CD8-positive, alpha-beta memory T cell (primary cell): ENCODE measurements at regions not wholly inside any gene's neighbourhood (a gene's known extent, or its start where the extent isn't known, plus 50 kb on each side); places are given as distances from the start of the nearest gene placed in this dataset.
"Not testable (repeated sequence)": the region's sequence is repeated elsewhere in the genome, so short reads cannot be mapped to it uniquely, and the experiment has no call there.

Source experiments
- CTCF ChIA-PET: fragments of 350-600 bp; sonication (Branson Sonifier 250); formaldehyde crosslinking; loops from one replicate; lab custom pipeline; 2021; ENCODE audit warnings: antibody characterized with exemption; lab: Charles Lee
- POLR2A ChIA-PET: fragments of 350-600 bp; sonication (Branson Sonifier 250); formaldehyde crosslinking; loops from one replicate; lab custom pipeline; 2021; ENCODE audit warnings: antibody characterized with exemption; lab: Charles Lee
- DNase-seq, 5 donors: peaks; one replicate each; pipeline versions ENCODE4 v3.0.0 to v3.0.0-alpha.2; 2020 to 2022; ENCODE audit warnings: mixed read lengths in 1 of 5
- H3K27ac ChIP-seq: one replicate; pipeline ENCODE4 v1.7.0; 2013; ENCODE audit warnings: low read depth, mild to moderate bottlenecking, low read length, moderate library complexity
- H3K27me3 ChIP-seq: 2 replicates; pipeline ENCODE4 v1.7.0; 2013; ENCODE audit warnings: low read length, mild to moderate bottlenecking; ENCODE audit not compliant: insufficient read depth, poor library complexity, severe bottlenecking
- H3K36me3 ChIP-seq: 2 replicates; pipeline ENCODE4 v1.7.0; 2013; ENCODE audit warnings: mild to moderate bottlenecking, low read length, moderate library complexity; ENCODE audit not compliant: insufficient read depth
- H3K4me1 ChIP-seq: 2 replicates; pipeline ENCODE4 v1.7.0; 2013; ENCODE audit warnings: mild to moderate bottlenecking, low read length, moderate library complexity; ENCODE audit not compliant: insufficient read depth
- H3K4me3 ChIP-seq: 2 replicates; pipeline ENCODE4 v1.7.0; 2013; ENCODE audit warnings: mild to moderate bottlenecking, low read length
- H3K9me3 ChIP-seq: 2 replicates; pipeline ENCODE4 v1.7.0; 2013; ENCODE audit warnings: mild to moderate bottlenecking, low read length
- H3K27ac Mint-ChIP-seq, 8 donors: one replicate each; pipeline ENCODE4 v1.8.0; 2020 to 2021; ENCODE audit warnings: mixed read lengths in 8 of 8, mild to moderate bottlenecking in 6 of 8, inconsistent platforms in 3 of 8, moderate library complexity in 3 of 8
- H3K27me3 Mint-ChIP-seq, 2 donors: one replicate each; pipeline ENCODE4 v1.8.0; 2020 to 2021; ENCODE audit warnings: mixed read lengths in 2 of 2, mild to moderate bottlenecking in 1 of 2, moderate library complexity in 1 of 2
- H3K36me3 Mint-ChIP-seq, 3 donors: one replicate each; pipeline ENCODE4 v1.8.0; 2020 to 2021; ENCODE audit warnings: mixed read lengths in 3 of 3, inconsistent platforms in 1 of 3, mild to moderate bottlenecking in 1 of 3
- H3K4me1 Mint-ChIP-seq, 3 donors: one replicate each; pipeline ENCODE4 v1.8.0; 2020 to 2021; ENCODE audit warnings: mixed read lengths in 3 of 3, inconsistent platforms in 1 of 3, mild to moderate bottlenecking in 1 of 3
- H3K4me3 Mint-ChIP-seq, 7 donors: one replicate each; pipeline ENCODE4 v1.8.0; 2020 to 2021; ENCODE audit warnings: mixed read lengths in 7 of 7, mild to moderate bottlenecking in 6 of 7, moderate library complexity in 4 of 7, inconsistent platforms in 2 of 7
- H3K9me3 Mint-ChIP-seq, 5 donors: one replicate each; pipeline ENCODE4 v1.8.0; 2020 to 2022; ENCODE audit warnings: mixed read lengths in 5 of 5, mild to moderate bottlenecking in 3 of 5, moderate library complexity in 2 of 5, inconsistent platforms in 1 of 5

GRCh38 chr5:142404046-142404477, 79.2 kb upstream of the SPRY4 start:
- H3K36me3 Mint-ChIP-seq: no peaks in the 10 kb centered on the region
- peaks cover 0 to 11% (median 0%) of the 10 kb centered on the region in 3 donors for H3K4me1 Mint-ChIP-seq
- Histone ChIP-seq H3K9me3 (no peaks in the 10 kb centered on the region), H3K4me1 (no peaks in the 10 kb centered on the region), H3K27me3 (no peaks in the 10 kb centered on the region), H3K4me3 (no peak overlapping the region), H3K27ac (no peak overlapping the region), H3K36me3 (no peaks in the 10 kb centered on the region)
- no peak overlapping the region for H3K4me3 Mint-ChIP-seq
- no peak for DNase-seq
- no peaks in the 10 kb centered on the region for H3K9me3 Mint-ChIP-seq
- ChIA-PET POLR2A (no interaction called here), CTCF (no interaction called here)
- peaks cover 0 to 3% of the 10 kb centered on the region in 2 donors for H3K27me3 Mint-ChIP-seq
- no peak overlapping the region for H3K27ac Mint-ChIP-seq

- Mint-ChIP-seq H3K9me3 (no peaks in the 10 kb centered on the region), H3K4me1 (peaks cover 0 to 11% (median 0%) of the 10 kb centered on the region in 3 donors), H3K4me3 (no peak overlapping the region), H3K36me3 (no peaks in the 10 kb centered on the region), H3K27me3 (peaks cover 0 to 3% of the 10 kb centered on the region in 2 donors), H3K27ac (no peak overlapping the region)
- Histone ChIP-seq H3K9me3 (no peaks in the 10 kb centered on the region), H3K4me3 (no peak overlapping the region), H3K27ac (no peak overlapping the region), H3K27me3 (no peaks in the 10 kb centered on the region), H3K36me3 (no peaks in the 10 kb centered on the region), H3K4me1 (no peaks in the 10 kb centered on the region)
- CTCF ChIA-PET: no interaction called here
- DNase-seq: no peak
- POLR2A ChIA-PET: no interaction called here
Measured at GRCh38 chr5:142403583-142403982, 78.8 kb upstream of the SPRY4 start.

GRCh38 chr5:142402752-142403318, 78.0 kb upstream of the SPRY4 start:
- no peak for DNase-seq
- Histone ChIP-seq H3K9me3 (no peaks in the 10 kb centered on the region), H3K4me3 (no peak overlapping the region), H3K4me1 (no peaks in the 10 kb centered on the region), H3K27me3 (no peaks in the 10 kb centered on the region), H3K27ac (no peak overlapping the region), H3K36me3 (no peaks in the 10 kb centered on the region)
- peaks cover 0 to 3% of the 10 kb centered on the region in 2 donors for H3K27me3 Mint-ChIP-seq
- peak overlapping the region in 2 of 8 donors; percentile 75 to 83 for H3K27ac Mint-ChIP-seq
- POLR2A ChIA-PET: no interaction called here
- H3K9me3 Mint-ChIP-seq: no peaks in the 10 kb centered on the region
- peaks cover 0 to 11% (median 0%) of the 10 kb centered on the region in 3 donors for H3K4me1 Mint-ChIP-seq
- peak overlapping the region in 1 of 7 donors; percentile 24 for H3K4me3 Mint-ChIP-seq
- no peaks in the 10 kb centered on the region for H3K36me3 Mint-ChIP-seq
- CTCF ChIA-PET: no interaction called here

- Histone ChIP-seq H3K9me3 (peaks cover 11% of the 10 kb centered on the region), H3K27me3 (no peaks in the 10 kb centered on the region), H3K36me3 (no peaks in the 10 kb centered on the region), H3K4me3 (no peak overlapping the region), H3K27ac (no peak overlapping the region), H3K4me1 (no peaks in the 10 kb centered on the region)
- Mint-ChIP-seq H3K27me3 (peaks cover 4% of the 10 kb centered on the region in 2 donors), H3K4me1 (peaks cover 0 to 11% (median 0%) of the 10 kb centered on the region in 3 donors), H3K36me3 (peaks cover 0 to 18% (median 7%) of the 10 kb centered on the region in 3 donors), H3K27ac (no peak overlapping the region), H3K4me3 (no peak overlapping the region), H3K9me3 (peaks cover 10 to 20% (median 18%) of the 10 kb centered on the region in 5 donors)
- DNase-seq: no peak
- ChIA-PET POLR2A (no interaction called here), CTCF (no interaction called here)
Measured at GRCh38 chr5:142400415-142400814, 75.6 kb upstream of the SPRY4 start.

GRCh38 chr5:142399891-142400290, 75.1 kb upstream of the SPRY4 start:
- Mint-ChIP-seq H3K9me3 (peaks cover 10 to 23% (median 21%) of the 10 kb centered on the region in 5 donors), H3K36me3 (peaks cover 0 to 22% (median 7%) of the 10 kb centered on the region in 3 donors), H3K27ac (peak overlapping the region in 1 of 8 donors; percentile 1), H3K4me3 (no peak overlapping the region), H3K27me3 (peaks cover 4 to 8% of the 10 kb centered on the region in 2 donors), H3K4me1 (peaks cover 0 to 11% (median 0%) of the 10 kb centered on the region in 3 donors)
- no peaks in the 10 kb centered on the region for H3K36me3 ChIP-seq
- ChIA-PET POLR2A (no interaction called here), CTCF (no interaction called here)
- H3K27me3 ChIP-seq: no peaks in the 10 kb centered on the region
- DNase-seq: no peak
- H3K27ac ChIP-seq: no peak overlapping the region
- no peak overlapping the region for H3K4me3 ChIP-seq
- no peaks in the 10 kb centered on the region for H3K4me1 ChIP-seq
- H3K9me3 ChIP-seq: peaks cover 11% of the 10 kb centered on the region

- POLR2A ChIA-PET: no interaction called here
- peaks cover 0 to 6% (median 0%) of the 10 kb centered on the region in 3 donors for H3K4me1 Mint-ChIP-seq
Measured at GRCh38 chr5:142398730-142399055, 73.9 kb upstream of the SPRY4 start.

GRCh38 chr5:142398011-142398729, 73.3 kb upstream of the SPRY4 start:
- peaks cover 11% of the 10 kb centered on the region for H3K9me3 ChIP-seq
- H3K27me3 ChIP-seq, DNase-seq, H3K36me3 ChIP-seq, H3K27me3 Mint-ChIP-seq, H3K4me1 Mint-ChIP-seq, H3K4me3 Mint-ChIP-seq, H3K27ac ChIP-seq, H3K4me1 ChIP-seq, H3K4me3 ChIP-seq, POLR2A ChIA-PET: not testable (repeated sequence)
- peaks cover 10 to 25% (median 21%) of the 10 kb centered on the region in 5 donors for H3K9me3 Mint-ChIP-seq
- peak overlapping the region in 1 of 8 donors; percentile 6 for H3K27ac Mint-ChIP-seq
- H3K36me3 Mint-ChIP-seq: peaks cover 0 to 22% (median 7%) of the 10 kb centered on the region in 3 donors
- CTCF ChIA-PET: interaction anchor here (1.3 kb wide), 1 partner anchor 11 kb away, joined by 3 read pairs; no protein-coding TSS in a partner anchor

More at GRCh38 chr5:142398730-142399055, 73.9 kb upstream of the SPRY4 start:
- H3K4me3 Mint-ChIP-seq: no peak overlapping the region
- H3K4me3 ChIP-seq: no peak overlapping the region
- H3K36me3 ChIP-seq: no peaks in the 10 kb centered on the region
- no peaks in the 10 kb centered on the region for H3K4me1 ChIP-seq
- CTCF ChIA-PET: no interaction called here
- H3K27ac Mint-ChIP-seq: no peak overlapping the region
- H3K9me3 Mint-ChIP-seq: peaks cover 10 to 25% (median 21%) of the 10 kb centered on the region in 5 donors
- no peak for DNase-seq
- peaks cover 11% of the 10 kb centered on the region for H3K9me3 ChIP-seq
- peaks cover 0 to 22% (median 7%) of the 10 kb centered on the region in 3 donors for H3K36me3 Mint-ChIP-seq
- no peak overlapping the region for H3K27ac ChIP-seq
- H3K27me3 ChIP-seq: no peaks in the 10 kb centered on the region
- H3K27me3 Mint-ChIP-seq: peaks cover 3 to 8% of the 10 kb centered on the region in 2 donors

- Histone ChIP-seq H3K9me3 (peaks cover 11% of the 10 kb centered on the region), H3K27ac (no peak overlapping the region), H3K4me3 (no peak overlapping the region), H3K4me1 (no peaks in the 10 kb centered on the region), H3K27me3 (no peaks in the 10 kb centered on the region), H3K36me3 (no peaks in the 10 kb centered on the region)
- Mint-ChIP-seq H3K36me3 (peaks cover 0 to 22% (median 7%) of the 10 kb centered on the region in 3 donors), H3K4me3 (no peak overlapping the region), H3K4me1 (peaks cover 0 to 5% (median 0%) of the 10 kb centered on the region in 3 donors), H3K27me3 (peaks cover 2 to 11% of the 10 kb centered on the region in 2 donors), H3K9me3 (peaks cover 10 to 25% (median 21%) of the 10 kb centered on the region in 5 donors), H3K27ac (peak overlapping the region in 1 of 8 donors; percentile 12)
- DNase-seq: no peak
- POLR2A ChIA-PET: no interaction called here
- CTCF ChIA-PET: interaction anchor here (1.3 kb wide), 1 partner anchor 12 kb away, joined by 3 read pairs; no protein-coding TSS in a partner anchor
Measured at GRCh38 chr5:142397178-142397577, 72.4 kb upstream of the SPRY4 start.
